ENCODE measurements at regions not wholly inside any gene's neighbourhood (a gene's known extent, or its start where the extent isn't known, plus 50 kb on each side); places are given as distances from the start of the nearest gene placed in this dataset.

DNA sequence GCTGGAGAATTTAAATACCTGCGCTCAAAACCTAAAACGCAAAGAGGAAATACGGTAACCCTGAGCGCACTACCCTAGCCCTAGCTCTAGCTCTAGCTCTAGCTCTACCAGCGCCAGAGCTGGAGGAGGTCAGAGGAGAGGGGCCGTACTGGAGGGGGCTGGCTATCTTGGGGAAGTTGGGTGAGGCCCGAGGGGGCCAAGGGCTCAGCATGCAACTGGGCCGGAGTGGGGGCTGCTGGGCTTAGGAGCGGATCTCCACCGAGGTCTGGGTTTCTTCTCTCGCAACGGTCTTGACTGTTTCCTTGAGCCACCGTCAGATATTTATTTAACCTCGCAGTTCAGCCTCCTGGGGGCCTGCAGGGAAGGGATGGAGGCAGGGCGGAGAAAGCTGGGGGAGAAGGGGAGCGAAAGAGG, 91.0 kb downstream of the NCR2 start:
- intact Hi-C loops (cut with micrococcal nuclease) = no loop called here
- H3K4me1 Mint-ChIP-seq (ENCODE audit: insufficient read depth, unreplicated experiment) = peaks cover 6% of the 10 kb centered on the region
- ChIA-PET POLR2A (interaction anchor here (0.8 kb wide), 1 partner anchor 169 kb away, joined by 3 read pairs; no protein-coding TSS in a partner anchor), CTCF (interaction anchor here (0.6 to 8.2 kb wide), 13 partner anchors 9 to 360 kb away, joined by 3 to 139 read pairs (median 3); no protein-coding TSS in a partner anchor)
- DNase-seq (ENCODE audit: unreplicated experiment) = no peak
- peaks cover 17% of the 10 kb centered on the region for H3K27me3 Mint-ChIP-seq (ENCODE audit: insufficient read depth, unreplicated experiment)
- no peaks in the 10 kb centered on the region for H3K36me3 Mint-ChIP-seq (ENCODE audit: insufficient read depth, unreplicated experiment)
- H3K4me3 Mint-ChIP-seq (ENCODE audit: unreplicated experiment) = no peak overlapping the region
- TF ChIP-seq, protein P1, sequence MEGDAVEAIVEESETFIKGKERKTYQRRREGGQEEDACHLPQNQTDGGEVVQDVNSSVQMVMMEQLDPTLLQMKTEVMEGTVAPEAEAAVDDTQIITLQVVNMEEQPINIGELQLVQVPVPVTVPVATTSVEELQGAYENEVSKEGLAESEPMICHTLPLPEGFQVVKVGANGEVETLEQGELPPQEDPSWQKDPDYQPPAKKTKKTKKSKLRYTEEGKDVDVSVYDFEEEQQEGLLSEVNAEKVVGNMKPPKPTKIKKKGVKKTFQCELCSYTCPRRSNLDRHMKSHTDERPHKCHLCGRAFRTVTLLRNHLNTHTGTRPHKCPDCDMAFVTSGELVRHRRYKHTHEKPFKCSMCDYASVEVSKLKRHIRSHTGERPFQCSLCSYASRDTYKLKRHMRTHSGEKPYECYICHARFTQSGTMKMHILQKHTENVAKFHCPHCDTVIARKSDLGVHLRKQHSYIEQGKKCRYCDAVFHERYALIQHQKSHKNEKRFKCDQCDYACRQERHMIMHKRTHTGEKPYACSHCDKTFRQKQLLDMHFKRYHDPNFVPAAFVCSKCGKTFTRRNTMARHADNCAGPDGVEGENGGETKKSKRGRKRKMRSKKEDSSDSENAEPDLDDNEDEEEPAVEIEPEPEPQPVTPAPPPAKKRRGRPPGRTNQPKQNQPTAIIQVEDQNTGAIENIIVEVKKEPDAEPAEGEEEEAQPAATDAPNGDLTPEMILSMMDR (IDR thresholded peaks at IDR 0.05; ENCODE audit: unreplicated experiment) = no peak
- BruUV-seq (replicated peaks) = no TSS peak
- H3K27ac Mint-ChIP-seq (ENCODE audit: low read depth, unreplicated experiment) = no peak overlapping the region
- no peaks in the 10 kb centered on the region for H3K9me3 Mint-ChIP-seq (ENCODE audit: unreplicated experiment)

DNA sequence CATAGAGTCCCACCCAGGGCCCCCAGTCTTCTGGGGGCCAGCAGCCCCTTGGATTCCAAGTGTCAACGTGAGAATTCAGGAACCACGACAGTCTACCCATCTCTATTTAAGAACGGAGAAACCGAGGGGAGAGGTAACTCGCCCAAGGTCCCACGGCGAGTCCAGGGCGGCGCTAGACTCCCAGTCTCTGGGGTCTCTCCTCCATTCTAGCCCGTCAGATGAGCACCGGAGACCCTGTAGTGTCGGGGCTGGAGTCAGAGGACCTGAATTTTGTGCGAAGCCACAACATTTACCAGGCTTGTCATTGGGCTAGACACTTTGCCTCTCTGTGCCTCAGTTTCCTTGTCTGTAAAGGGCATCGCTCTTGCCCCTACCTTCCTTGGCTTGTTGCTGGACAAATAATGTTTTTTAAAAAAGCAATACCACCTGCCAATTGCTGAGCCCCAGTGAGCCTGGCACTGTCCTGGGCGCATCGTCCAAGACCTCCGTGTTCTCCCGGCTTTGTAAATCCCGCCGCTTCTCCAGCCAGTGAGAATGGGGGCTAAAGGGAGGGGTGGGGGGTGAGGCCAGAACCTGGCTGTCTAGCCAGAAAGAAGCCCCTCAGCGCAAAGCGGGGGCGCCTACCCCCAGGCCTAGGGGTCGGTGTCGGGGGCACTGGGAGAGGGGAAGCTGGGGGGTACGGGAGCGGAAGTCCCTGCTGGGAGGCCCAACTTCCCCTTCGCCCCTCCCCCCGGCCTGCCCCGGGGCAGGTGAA, 91.7 kb downstream of the NCR2 start:
- TF ChIP-seq, protein P1 (IDR thresholded peaks at IDR 0.05; ENCODE audit: unreplicated experiment) = no peak
- DNase-seq (ENCODE audit: unreplicated experiment) = no peak
- intact Hi-C loops (cut with micrococcal nuclease) = no loop called here
- Mint-ChIP-seq H3K9me3 (ENCODE audit: unreplicated experiment) (no peaks in the 10 kb centered on the region), H3K27me3 (ENCODE audit: insufficient read depth, unreplicated experiment) (peaks cover 11% of the 10 kb centered on the region), H3K36me3 (ENCODE audit: insufficient read depth, unreplicated experiment) (no peaks in the 10 kb centered on the region), H3K27ac (ENCODE audit: low read depth, unreplicated experiment) (no peak overlapping the region), H3K4me1 (ENCODE audit: insufficient read depth, unreplicated experiment) (peaks cover 6% of the 10 kb centered on the region), H3K4me3 (ENCODE audit: unreplicated experiment) (peak overlapping the region; percentile 47)
- BruUV-seq (replicated peaks) = no TSS peak
- CTCF ChIA-PET = interaction anchor here (0.7 to 8.2 kb wide), 6 partner anchors 10 to 359 kb away, joined by 3 to 139 read pairs (median 3); no protein-coding TSS in a partner anchor
- POLR2A ChIA-PET = no interaction called here

DNA sequence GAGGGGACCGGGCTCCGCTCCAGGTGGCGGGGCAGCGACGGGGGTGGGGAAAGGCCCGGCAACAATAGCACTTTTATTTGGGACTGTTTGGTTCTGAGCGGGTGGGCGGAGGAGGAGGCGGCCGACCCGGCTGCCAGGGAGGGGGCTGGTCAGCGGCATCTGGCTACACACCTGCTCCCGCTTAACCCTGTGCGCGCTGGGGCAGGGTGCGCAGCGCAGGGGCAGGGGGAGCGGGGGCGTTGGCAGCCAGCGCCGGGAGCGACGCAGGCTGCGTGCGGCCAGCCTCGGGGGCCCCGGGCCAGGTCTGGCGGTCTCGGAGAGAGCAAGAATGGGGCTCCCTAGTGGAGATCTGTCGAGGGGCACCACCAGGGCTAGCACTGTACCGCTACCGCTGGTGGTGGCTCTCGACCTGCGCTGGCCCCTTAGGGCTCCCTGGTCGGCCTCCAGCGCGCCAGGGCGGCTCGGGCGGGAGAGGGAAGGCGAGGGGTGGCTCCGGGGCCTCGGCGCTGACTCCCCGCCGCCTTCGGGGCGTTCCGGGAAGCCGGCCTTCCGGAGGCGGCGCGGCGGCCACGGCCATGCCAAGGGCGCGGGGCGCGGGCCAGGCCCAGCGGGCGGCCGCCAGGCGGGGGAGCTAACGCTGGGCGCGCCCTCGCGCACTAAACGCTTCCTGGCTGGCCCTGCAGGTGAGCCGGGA, 92.4 kb downstream of the NCR2 start:
- POLR2A ChIA-PET = interaction anchor here (1.2 kb wide), 1 partner anchor 34 kb away, joined by 3 read pairs; no protein-coding TSS in a partner anchor
- intact Hi-C loops (cut with micrococcal nuclease) = no loop called here
- CTCF ChIA-PET = interaction anchor here (0.6 to 0.7 kb wide), 2 partner anchors 17 to 60 kb away, joined by 3 read pairs; no protein-coding TSS in a partner anchor
- Mint-ChIP-seq H3K27me3 (ENCODE audit: insufficient read depth, unreplicated experiment) (peaks cover 3% of the 10 kb centered on the region), H3K9me3 (ENCODE audit: unreplicated experiment) (no peaks in the 10 kb centered on the region), H3K4me3 (ENCODE audit: unreplicated experiment) (peak overlapping the region; percentile 47), H3K27ac (ENCODE audit: low read depth, unreplicated experiment) (no peak overlapping the region), H3K36me3 (ENCODE audit: insufficient read depth, unreplicated experiment) (no peaks in the 10 kb centered on the region), H3K4me1 (ENCODE audit: insufficient read depth, unreplicated experiment) (peaks cover 6% of the 10 kb centered on the region)
- peak; percentile 53 for DNase-seq (ENCODE audit: unreplicated experiment)
- BruUV-seq (replicated peaks) = no TSS peak
- TF ChIP-seq, protein P1 (IDR thresholded peaks at IDR 0.05; ENCODE audit: unreplicated experiment) = no peak

DNA sequence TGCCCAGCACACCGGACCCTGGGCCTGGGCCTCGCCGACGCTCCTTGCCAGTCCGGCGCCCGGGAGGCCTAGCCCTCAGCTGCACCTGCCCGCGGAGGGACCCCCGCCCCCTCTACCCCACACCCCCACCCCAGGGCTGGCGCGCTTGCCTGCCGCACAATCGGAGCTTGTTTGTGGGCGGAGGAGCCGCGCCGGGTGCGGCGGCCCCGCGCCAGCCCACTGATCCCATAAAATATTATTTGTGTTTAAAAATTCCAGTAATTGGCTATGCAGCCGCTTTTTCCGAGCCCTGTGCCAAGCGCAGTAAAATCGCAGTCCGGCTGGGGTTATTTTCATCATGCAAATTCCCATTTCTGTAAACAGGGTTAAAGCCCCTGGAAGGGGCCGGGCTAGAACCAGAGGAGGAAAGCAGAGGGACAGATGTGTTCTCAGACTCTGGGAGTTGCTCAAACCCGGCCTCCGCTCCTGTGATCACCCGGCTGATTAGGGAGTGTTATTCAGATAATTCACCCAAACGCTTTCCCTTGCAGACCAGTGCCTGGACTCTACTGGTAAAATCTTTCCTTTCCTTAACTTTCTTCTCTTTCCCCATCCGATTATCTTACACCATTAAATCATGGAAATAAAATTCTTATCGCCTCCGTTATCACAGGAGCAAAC, 93.1 kb downstream of the NCR2 start:
- CTCF ChIA-PET = interaction anchor here (0.6 to 0.7 kb wide), 2 partner anchors 17 to 60 kb away, joined by 3 read pairs; no protein-coding TSS in a partner anchor
- POLR2A ChIA-PET = interaction anchor here (1.2 kb wide), 1 partner anchor 33 kb away, joined by 3 read pairs; no protein-coding TSS in a partner anchor
- BruUV-seq (replicated peaks) = no TSS peak
- no peak for DNase-seq (ENCODE audit: unreplicated experiment)
- no peaks in the 10 kb centered on the region for H3K27me3 Mint-ChIP-seq (ENCODE audit: insufficient read depth, unreplicated experiment)
- peak overlapping the region; percentile 47 for H3K4me3 Mint-ChIP-seq (ENCODE audit: unreplicated experiment)
- H3K36me3 Mint-ChIP-seq (ENCODE audit: insufficient read depth, unreplicated experiment) = no peaks in the 10 kb centered on the region
- H3K27ac Mint-ChIP-seq (ENCODE audit: low read depth, unreplicated experiment) = no peak overlapping the region
- TF ChIP-seq, protein P1 (IDR thresholded peaks at IDR 0.05; ENCODE audit: unreplicated experiment) = no peak
- H3K4me1 Mint-ChIP-seq (ENCODE audit: insufficient read depth, unreplicated experiment) = peaks cover 6% of the 10 kb centered on the region
- no peaks in the 10 kb centered on the region for H3K9me3 Mint-ChIP-seq (ENCODE audit: unreplicated experiment)
- intact Hi-C loops (cut with micrococcal nuclease) = no loop called here

Measured in MCF 10A (cell line).